DOHH2 (cell line): ENCODE measurements at regions not wholly inside any gene's neighbourhood (a gene's known extent, or its start where the extent isn't known, plus 50 kb on each side); places are given as distances from the start of the nearest gene placed in this dataset.

Source experiments
- H3F3A ChIP-seq: fragments of 200-600 bp; sonication (generic), shearing (Covaris generic); 2 replicates; pipeline ENCODE4 v1.6.0; 2016; ENCODE audit warnings: antibody characterized with exemption, mild to moderate bottlenecking; ENCODE audit not compliant: control insufficient read depth, insufficient read depth
- H3K27ac ChIP-seq: fragments of 200-600 bp; sonication (generic); 2 replicates; pipeline ENCODE4 v1.5.1; 2014; ENCODE audit warnings: low read depth, mild to moderate bottlenecking, low read length, moderate library complexity
- H3K27me3 ChIP-seq: fragments of 200-600 bp; sonication (generic); 2 replicates; pipeline ENCODE4 v1.6.1; 2014; ENCODE audit warnings: mild to moderate bottlenecking, low read length, mixed read lengths; ENCODE audit not compliant: control insufficient read depth
- H3K36me3 ChIP-seq: fragments of 200-600 bp; sonication (generic); 2 replicates; pipeline ENCODE4 v1.6.1; 2014; ENCODE audit warnings: mild to moderate bottlenecking, low read length, moderate library complexity, mixed read lengths; ENCODE audit not compliant: control insufficient read depth
- H3K4me1 ChIP-seq: fragments of 200-600 bp; sonication (generic); 2 replicates; pipeline ENCODE4 v1.6.1; 2014; ENCODE audit warnings: mild to moderate bottlenecking, low read length, mixed read lengths; ENCODE audit not compliant: control insufficient read depth
- H3K4me2 ChIP-seq: fragments of 200-600 bp; sonication (generic); 2 replicates; pipeline ENCODE4 v1.6.0; 2014; ENCODE audit warnings: mild to moderate bottlenecking, low read length, moderate library complexity
- H3K4me3 ChIP-seq: fragments of 200-600 bp; sonication (generic); 2 replicates; pipeline ENCODE4 v1.5.1; 2014; ENCODE audit warnings: mild to moderate bottlenecking, low read length, mixed read lengths
- H3K79me2 ChIP-seq: fragments of 200-600 bp; sonication (generic); 2 replicates; pipeline ENCODE4 v1.6.1; 2014; ENCODE audit warnings: mild to moderate bottlenecking, low read length, mixed read lengths; ENCODE audit not compliant: control insufficient read depth
- H3K9me2 ChIP-seq: fragments of 200-600 bp; sonication (generic); replicated peaks from 2 replicates; pipeline ENCODE4 v1.6.1; 2014; ENCODE audit warnings: mild to moderate bottlenecking, low read length, mixed read lengths; ENCODE audit not compliant: control insufficient read depth
- H3K9me3 ChIP-seq: fragments of 200-600 bp; sonication (generic); 2 replicates; pipeline ENCODE4 v1.6.1; 2014; ENCODE audit warnings: antibody characterized with exemption, low read length, mixed read lengths; ENCODE audit not compliant: control insufficient read depth, insufficient read depth
- H4K20me1 ChIP-seq: fragments of 200-600 bp; sonication (generic); 2 replicates; pipeline ENCODE4 v1.6.0; 2014; ENCODE audit warnings: low read depth, mild to moderate bottlenecking, antibody characterized with exemption, low read length, moderate library complexity; ENCODE audit not compliant: control insufficient read depth, insufficient read depth
- CTCF ChIP-seq: fragments of 200-600 bp; sonication (generic); IDR thresholded peaks from one replicate; pipeline ENCODE4 v1.5.1; 2014; ENCODE audit warnings: antibody characterized with exemption, mild to moderate bottlenecking, low read depth, low read length; ENCODE audit not compliant: poor library complexity, severe bottlenecking
- EZH2phosphoT487 ChIP-seq: fragments of 200-600 bp; sonication (generic); IDR thresholded peaks from 2 replicates; pipeline ENCODE4 v1.6.1; 2017; ENCODE audit warnings: borderline replicate concordance, mild to moderate bottlenecking, antibody characterized with exemption, low read length, moderate library complexity, mixed read lengths

- Histone ChIP-seq H3K79me2 (no peaks in the 10 kb centered on the region), H3K27ac (no peak overlapping the region), H4K20me1 (no peaks in the 10 kb centered on the region), H3K36me3 (no peaks in the 10 kb centered on the region), H3K9me2 (no peaks in the 10 kb centered on the region), H3K4me2 (no peak overlapping the region), H3K27me3 (no peaks in the 10 kb centered on the region), H3K4me3 (no peak overlapping the region), H3K4me1 (no peaks in the 10 kb centered on the region), H3F3A (no peaks in the 10 kb centered on the region), H3K9me3 (no peaks in the 10 kb centered on the region)
- no peak for TF ChIP-seq CTCF
- TF ChIP-seq EZH2phosphoT487: no peak
Observed at GRCh38 chr18:60279391-60279790, 93.2 kb downstream of the MC4R start.

- H3K4me1 ChIP-seq: no peaks in the 10 kb centered on the region
- H3K4me3 ChIP-seq: no peak overlapping the region
- H3K9me2 ChIP-seq: no peaks in the 10 kb centered on the region
- no peaks in the 10 kb centered on the region for H3K9me3 ChIP-seq
- H4K20me1 ChIP-seq: no peaks in the 10 kb centered on the region
- TF ChIP-seq CTCF: no peak
- H3K79me2 ChIP-seq: no peaks in the 10 kb centered on the region
- no peaks in the 10 kb centered on the region for H3K36me3 ChIP-seq
- no peaks in the 10 kb centered on the region for H3F3A ChIP-seq
- no peak overlapping the region for H3K27ac ChIP-seq
- no peaks in the 10 kb centered on the region for H3K27me3 ChIP-seq
- H3K4me2 ChIP-seq: no peak overlapping the region
Observed at GRCh38 chr18:60277855-60278480, 94.6 kb downstream of the MC4R start.

- no peak for TF ChIP-seq EZH2phosphoT487
- no peak for TF ChIP-seq CTCF
- Histone ChIP-seq H3K4me3 (no peak overlapping the region), H3K9me3 (no peaks in the 10 kb centered on the region), H3K27me3 (no peaks in the 10 kb centered on the region), H3K27ac (no peak overlapping the region), H3K9me2 (no peaks in the 10 kb centered on the region), H3K4me2 (no peak overlapping the region), H4K20me1 (no peaks in the 10 kb centered on the region), H3K36me3 (no peaks in the 10 kb centered on the region), H3K4me1 (no peaks in the 10 kb centered on the region), H3K79me2 (no peaks in the 10 kb centered on the region), H3F3A (no peaks in the 10 kb centered on the region)
Observed at GRCh38 chr18:60267391-60268058, 105.0 kb downstream of the MC4R start.
